ENCODE measurements at regions not wholly inside any gene's neighbourhood (a gene's known extent, or its start where the extent isn't known, plus 50 kb on each side); places are given as distances from the start of the nearest gene placed in this dataset.

GRCh38 chr9:87826331-87826730 lies 56.3 kb upstream of the SPATA31E1 start:
- TF ChIP-seq CTCF (IDR thresholded peaks at IDR 0.05) (no peak), REST (IDR thresholded peaks at IDR 0.05; ENCODE audit: insufficient read depth in 1 of 2, low read depth in 2 of 2, low read length in 1 of 2) (no peak), POLR2AphosphoS5 (IDR thresholded peaks at IDR 0.05; ENCODE audit: low read depth, low read length) (no peak), SIN3A (IDR thresholded peaks at IDR 0.05; ENCODE audit: borderline replicate concordance, insufficient read depth, low read depth, low read length) (no peak), TCF7L2 (IDR thresholded peaks at IDR 0.05; ENCODE audit: low read depth, low read length) (no peak)

All from Panc1 (cell line).